GM20000 (cell line): ENCODE measurements at regions not wholly inside any gene's neighbourhood (a gene's known extent, or its start where the extent isn't known, plus 50 kb on each side); places are given as distances from the start of the nearest gene placed in this dataset.

Experiments
- DNase-seq: peaks from one replicate; pipeline ENCODE4 v3.0.0; 2012; ENCODE audit warnings: low spot score
- CTCF ChIP-seq: IDR thresholded peaks from 2 replicates; pipeline ENCODE4 v1.5.1; 2012; ENCODE audit warnings: mild to moderate bottlenecking, control low read depth; ENCODE audit errors: extremely low read depth, missing control alignments

- no peak for TF ChIP-seq CTCF
- DNase-seq = no peak
These were observed 64.5 kb upstream of the COP1 start for GRCh38 chr1:176271572-176271971.
